Sciatic nerve (tissue), 2 donors: ENCODE measurements at regions not wholly inside any gene's neighbourhood (a gene's known extent, or its start where the extent isn't known, plus 50 kb on each side); places are given as distances from the start of the nearest gene placed in this dataset.

Experiments
- ATAC-seq: fragments of 200-7000 bp; cut with Tn5 transposase; one replicate; pipeline ENCODE4 v1.9.1; 2020; ENCODE audit warnings: mild to moderate bottlenecking, moderate library complexity
- DNase-seq: peaks from one replicate; pipeline ENCODE4 v3.0.0-alpha.2; 2020; ENCODE audit warnings: low spot score
- intact Hi-C: fragments of 100-400 bp; cut with DNase I; formaldehyde crosslinking; loops from one replicate; pipeline ENCODE4 v1.14.2; 2022
- donor health status: DM: no; HTN: no; CAD: no.
- donor health status: DM: no; HTN: no; CAD: no.

DNA sequence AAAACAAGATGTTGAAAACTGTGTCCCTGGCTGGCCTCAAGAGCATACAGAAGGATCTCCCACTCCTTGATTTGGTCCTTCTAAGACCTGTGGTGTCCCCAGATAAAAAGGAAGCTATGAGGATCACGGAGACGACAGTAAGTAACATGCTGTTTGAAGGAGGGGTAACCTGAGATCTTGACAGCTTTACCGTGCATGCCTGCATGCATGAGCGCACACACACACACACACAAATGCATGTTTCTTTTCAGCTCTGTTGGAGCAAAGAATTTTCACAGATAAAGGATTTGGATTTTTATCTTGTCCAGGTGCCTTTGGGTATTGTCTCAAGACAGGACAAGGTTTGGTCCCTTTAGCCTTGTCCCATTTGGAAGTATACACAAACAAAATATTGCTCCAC, 411.6 kb upstream of the CCDC196 start:
- intact Hi-C loops, result no loop called here
- ATAC-seq (no peak), DNase-seq (no peak)

GRCh38 chr14:66076176-66076575, 410.0 kb upstream of the CCDC196 start:
- ATAC-seq (no peak), DNase-seq (no peak)
- intact Hi-C loops, result no loop called here

DNA sequence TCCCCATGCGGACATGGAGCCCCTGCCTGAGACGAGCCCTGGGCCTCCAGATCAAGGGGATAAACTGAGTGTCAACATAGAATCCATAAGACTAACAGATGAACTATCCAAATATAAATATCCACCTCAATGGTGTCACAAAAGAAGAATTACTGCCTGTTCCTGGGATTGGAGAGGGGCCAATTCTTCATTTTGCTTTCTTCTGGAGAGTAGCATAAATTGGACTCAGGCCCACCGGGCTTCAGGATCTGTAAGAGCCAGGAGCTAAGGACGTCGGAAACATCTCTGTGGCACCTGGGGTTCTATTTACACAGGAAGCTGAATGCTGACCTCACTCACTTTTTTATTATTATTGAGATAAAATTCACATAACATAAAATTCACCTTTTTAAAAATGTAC, 408.2 kb upstream of the CCDC196 start:
- intact Hi-C loops, result no loop called here
- ATAC-seq (no peak), DNase-seq (no peak)

- DNase-seq (no peak), ATAC-seq (no peak)
- intact Hi-C loops, result no loop called here
Observed at GRCh38 chr14:66081594-66082376, 404.4 kb upstream of the CCDC196 start.

GRCh38 chr14:66085224-66085623, 400.9 kb upstream of the CCDC196 start:
- ATAC-seq (no peak), DNase-seq (no peak)
- intact Hi-C loops, result no loop called here

DNA sequence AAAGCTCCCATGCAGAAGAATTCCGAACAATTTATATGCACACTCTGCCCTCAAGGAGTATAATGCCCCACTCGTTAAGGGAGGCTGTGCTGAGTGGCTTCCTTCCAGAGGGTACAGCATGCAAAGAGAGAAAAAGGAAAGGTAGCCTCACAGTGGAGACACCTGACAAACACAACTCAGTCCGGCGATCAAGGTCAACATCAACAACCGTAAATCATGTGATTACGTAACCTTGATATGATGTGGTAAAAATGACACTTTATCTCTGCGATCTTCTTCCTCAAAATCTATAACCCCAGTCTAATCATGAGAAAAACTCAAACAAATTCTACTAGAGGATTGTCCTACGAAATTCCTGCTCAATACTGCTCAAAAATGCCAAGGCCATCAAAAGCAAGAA, 400.5 kb upstream of the CCDC196 start:
- ATAC-seq, result no peak
- no peak for DNase-seq
- intact Hi-C loops, result no loop called here

GRCh38 chr14:66087231-66087630, 398.9 kb upstream of the CCDC196 start:
- DNase-seq, result no peak
- ATAC-seq, result no peak
- intact Hi-C loops, result no loop called here

DNA sequence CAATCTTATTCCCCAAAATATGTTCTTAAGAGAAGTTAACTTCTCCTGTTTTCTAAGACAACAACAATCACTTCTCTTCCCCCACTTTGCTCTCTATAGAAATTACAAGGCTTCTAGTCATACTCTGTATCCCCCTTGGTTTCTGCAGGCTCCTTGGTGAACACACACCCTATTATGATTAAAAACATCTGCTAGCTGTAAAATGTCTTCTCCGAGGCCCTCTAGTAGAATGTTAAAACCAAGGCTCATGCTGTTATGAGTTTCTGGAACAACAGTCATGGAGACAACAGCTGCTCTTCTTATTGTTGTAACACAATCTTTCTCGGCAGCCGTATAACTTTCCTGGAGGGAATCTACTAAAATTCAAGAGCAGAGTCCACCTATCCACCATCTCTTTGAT, 397.5 kb upstream of the CCDC196 start:
- DNase-seq (no peak), ATAC-seq (no peak)
- intact Hi-C loops, result no loop called here

GRCh38 chr14:66092206-66092605, 394.0 kb upstream of the CCDC196 start:
- intact Hi-C loops, result no loop called here
- ATAC-seq (no peak), DNase-seq (no peak)

DNA sequence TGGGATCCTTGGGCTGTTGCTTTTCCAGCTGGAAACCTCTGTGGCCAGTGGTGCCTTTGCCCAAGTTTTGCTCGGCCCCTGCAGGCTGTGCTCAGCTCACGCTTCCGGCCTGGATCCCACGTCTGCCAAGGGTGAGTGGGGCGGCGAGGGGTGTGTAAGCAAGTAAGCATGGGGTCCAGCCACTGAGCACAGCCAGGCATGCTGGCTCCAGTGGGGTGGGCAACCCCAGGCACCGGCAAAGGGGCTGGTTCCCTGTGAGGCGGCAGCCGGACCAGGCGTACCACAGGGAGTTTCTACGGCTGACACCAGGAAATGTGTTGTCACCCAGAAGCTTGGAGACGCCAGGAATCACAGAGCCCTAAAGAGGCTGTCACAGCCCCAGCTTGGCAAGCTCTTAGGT, 393.4 kb upstream of the CCDC196 start:
- intact Hi-C loops, result no loop called here
- DNase-seq (no peak), ATAC-seq (no peak)

- ATAC-seq (no peak), DNase-seq (no peak)
- intact Hi-C loops, result no loop called here
Observed at GRCh38 chr14:66094001-66094727, 392.0 kb upstream of the CCDC196 start.

DNA sequence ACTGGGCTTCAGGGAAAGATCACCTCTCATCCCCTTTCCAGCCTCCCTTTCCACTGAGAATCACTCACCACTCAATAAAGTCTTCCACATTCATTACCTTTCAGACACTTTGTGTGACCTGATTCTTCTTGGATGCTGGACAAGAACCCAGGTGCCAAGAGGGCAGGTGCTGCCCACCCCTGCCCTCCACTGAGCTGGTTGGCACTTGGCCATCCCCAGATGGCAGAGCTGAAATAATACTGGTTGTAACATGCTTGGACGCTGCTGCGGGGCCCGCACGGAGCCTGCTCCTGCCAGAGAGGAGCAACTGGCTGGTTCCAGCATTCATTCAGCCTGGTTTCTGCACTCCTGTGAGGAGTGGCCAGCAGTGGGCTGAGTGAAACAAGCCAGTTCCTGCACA, 386.7 kb upstream of the CCDC196 start:
- DNase-seq (no peak), ATAC-seq (no peak)
- intact Hi-C loops, result no loop called here

- ATAC-seq, result no peak
- DNase-seq, result no peak
- intact Hi-C loops, result no loop called here
Observed at GRCh38 chr14:66099931-66100330, 386.2 kb upstream of the CCDC196 start.

DNA sequence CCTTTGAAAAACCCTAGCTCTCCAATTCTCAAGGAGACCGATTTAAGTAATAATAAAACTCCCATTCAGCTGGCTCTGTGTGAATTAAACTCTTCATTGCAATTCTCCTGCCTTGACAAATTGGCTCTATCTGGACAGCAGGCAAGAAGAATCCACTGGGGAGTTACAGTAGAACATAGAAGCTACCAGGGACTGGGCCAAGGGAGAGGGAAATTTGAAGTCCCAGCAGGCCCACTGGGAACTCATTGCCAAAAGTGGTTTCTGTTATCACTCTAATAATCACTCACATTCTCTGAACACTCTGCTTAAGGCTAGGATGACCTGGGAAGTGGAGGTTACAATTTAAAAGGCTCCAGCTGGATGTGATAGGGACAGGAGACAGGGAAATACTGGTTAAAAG, 384.5 kb upstream of the CCDC196 start:
- DNase-seq (no peak), ATAC-seq (no peak)
- intact Hi-C loops, result no loop called here

DNA sequence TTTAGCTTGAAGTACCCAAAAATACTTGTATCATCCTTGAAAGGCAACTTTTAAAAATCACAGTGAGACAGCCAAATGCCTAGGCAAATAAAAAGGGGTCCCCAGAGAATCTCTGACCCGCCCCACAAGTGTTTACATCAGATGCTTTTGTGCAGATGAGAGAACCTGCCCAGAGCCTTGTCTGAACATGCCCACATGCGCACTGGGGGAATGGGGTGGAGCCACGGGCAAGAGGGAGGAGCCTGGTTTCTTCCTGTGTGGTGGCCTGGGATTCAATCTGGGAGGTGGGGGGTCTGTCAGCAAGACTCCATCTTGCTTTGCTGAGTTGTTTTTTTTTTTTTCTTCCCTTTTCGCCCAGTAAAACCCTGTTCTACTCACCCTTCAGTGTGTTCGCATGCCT, 381.7 kb upstream of the CCDC196 start:
- ATAC-seq, result no peak
- no peak for DNase-seq
- intact Hi-C loops, result no loop called here

DNA sequence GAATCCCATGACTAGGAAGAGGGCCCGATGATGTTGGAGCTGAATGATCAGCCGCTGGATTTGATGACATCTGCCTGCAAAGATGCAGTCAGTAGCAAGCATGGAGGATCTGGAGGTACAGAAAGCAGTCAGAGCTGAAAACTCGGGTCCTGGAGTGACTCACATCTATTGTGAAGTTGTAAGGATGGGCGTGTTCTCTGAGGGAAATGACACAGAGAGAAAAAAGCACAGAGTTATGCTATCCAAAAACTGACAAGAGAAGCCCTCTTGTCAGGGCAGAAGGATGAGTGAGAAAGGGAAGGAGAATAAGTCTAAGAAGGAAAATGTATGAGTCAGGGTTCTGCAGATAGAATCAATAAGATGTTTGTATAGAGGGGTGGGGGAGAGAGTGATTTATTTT, 380.4 kb upstream of the CCDC196 start:
- ATAC-seq, result no peak
- DNase-seq, result no peak
- intact Hi-C loops, result no loop called here

DNA sequence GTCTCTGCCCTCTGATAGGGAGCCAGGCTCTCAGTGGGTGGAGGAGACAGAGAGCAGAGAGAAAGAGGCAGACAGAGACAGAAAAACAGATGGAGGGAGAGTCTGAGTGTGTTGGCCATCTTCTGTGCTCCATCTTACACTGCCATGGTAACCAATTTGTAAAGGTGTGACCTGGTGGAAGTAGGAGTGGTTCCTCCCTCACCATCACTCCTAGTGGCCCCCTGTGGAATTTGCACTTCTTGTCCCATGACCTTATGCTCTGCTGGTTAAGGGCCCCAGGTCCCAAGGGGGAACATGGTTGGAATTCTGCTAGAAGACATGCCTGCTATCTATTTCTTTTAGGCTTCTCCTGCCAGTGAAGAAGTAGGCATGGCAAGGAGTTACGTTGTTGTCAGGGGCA, 376.7 kb upstream of the CCDC196 start:
- ATAC-seq (no peak), DNase-seq (no peak)
- intact Hi-C loops, result no loop called here

DNA sequence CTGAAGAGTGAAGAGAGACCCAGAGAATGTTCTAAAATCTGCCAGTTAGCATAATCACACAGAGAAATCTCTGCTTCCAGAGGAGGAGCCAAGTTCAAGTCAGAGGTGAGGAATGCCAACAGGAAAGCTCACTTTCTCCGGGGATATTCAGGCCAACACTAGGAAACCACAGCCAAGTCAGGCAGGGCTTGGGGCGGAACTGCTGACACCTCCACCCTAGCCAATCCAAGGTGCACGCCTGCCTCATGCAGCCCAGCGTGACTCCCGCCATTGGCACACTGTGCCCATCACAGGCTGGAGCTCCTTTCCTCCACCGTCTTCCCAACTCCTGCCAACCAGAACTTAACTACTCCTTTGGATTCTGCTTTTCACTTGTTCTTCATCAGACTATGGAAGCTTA, 374.3 kb upstream of the CCDC196 start:
- ATAC-seq (no peak), DNase-seq (no peak)
- intact Hi-C loops, result no loop called here

DNA sequence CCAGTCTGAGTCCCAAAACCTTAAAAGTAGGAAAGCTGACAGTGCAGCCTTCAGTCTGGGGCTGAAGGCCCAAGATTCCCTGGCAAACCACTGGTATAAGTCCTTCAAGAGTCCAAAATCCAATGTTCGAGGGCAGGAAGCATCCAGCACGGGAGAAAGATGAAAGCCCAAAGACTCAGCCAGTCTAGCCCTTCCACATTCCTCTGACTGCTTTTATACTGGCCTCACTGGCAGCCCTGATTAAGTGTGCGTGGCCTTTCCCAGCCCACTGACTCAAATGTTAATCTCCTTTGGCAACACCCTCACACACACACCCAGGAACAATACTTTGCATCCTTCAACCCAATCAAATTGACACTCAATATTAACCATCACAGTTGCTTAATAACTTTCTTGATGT, 372.1 kb upstream of the CCDC196 start:
- DNase-seq, result no peak
- ATAC-seq, result no peak
- intact Hi-C loops, result no loop called here

GRCh38 chr14:66115740-66116502, 370.2 kb upstream of the CCDC196 start:
- no peak for DNase-seq
- no peak for ATAC-seq
- intact Hi-C loops, result no loop called here
